HG03565 (cell line): ENCODE measurements at regions not wholly inside any gene's neighbourhood (a gene's known extent, or its start where the extent isn't known, plus 50 kb on each side); places are given as distances from the start of the nearest gene placed in this dataset.
A peak's percentile ranks its signal among the peaks of the same experiment; 100 is the strongest.

Experiments
- ATAC-seq: cut with Tn5 transposase; IDR thresholded peaks from one replicate; pipeline ENCODE4 v1.9.1; 2021; ENCODE audit warnings: mild to moderate bottlenecking, moderate library complexity; ENCODE audit not compliant: unreplicated experiment

- ATAC-seq = no peak
Observed at GRCh38 chr17:72254808-72255449, 134.1 kb downstream of the SOX9 start.

- no peak for ATAC-seq
Observed at GRCh38 chr17:72255481-72255880, 134.7 kb downstream of the SOX9 start.

- no peak for ATAC-seq
Observed at GRCh38 chr17:72258711-72259110, 137.9 kb downstream of the SOX9 start.

GRCh38 chr17:72259922-72260321 lies 139.1 kb downstream of the SOX9 start:
- ATAC-seq = no peak

- ATAC-seq = no peak
Observed at GRCh38 chr17:72262766-72263165, 141.9 kb downstream of the SOX9 start.

GRCh38 chr17:72264682-72265405 lies 144.0 kb downstream of the SOX9 start:
- ATAC-seq = peak; percentile 54

DNA sequence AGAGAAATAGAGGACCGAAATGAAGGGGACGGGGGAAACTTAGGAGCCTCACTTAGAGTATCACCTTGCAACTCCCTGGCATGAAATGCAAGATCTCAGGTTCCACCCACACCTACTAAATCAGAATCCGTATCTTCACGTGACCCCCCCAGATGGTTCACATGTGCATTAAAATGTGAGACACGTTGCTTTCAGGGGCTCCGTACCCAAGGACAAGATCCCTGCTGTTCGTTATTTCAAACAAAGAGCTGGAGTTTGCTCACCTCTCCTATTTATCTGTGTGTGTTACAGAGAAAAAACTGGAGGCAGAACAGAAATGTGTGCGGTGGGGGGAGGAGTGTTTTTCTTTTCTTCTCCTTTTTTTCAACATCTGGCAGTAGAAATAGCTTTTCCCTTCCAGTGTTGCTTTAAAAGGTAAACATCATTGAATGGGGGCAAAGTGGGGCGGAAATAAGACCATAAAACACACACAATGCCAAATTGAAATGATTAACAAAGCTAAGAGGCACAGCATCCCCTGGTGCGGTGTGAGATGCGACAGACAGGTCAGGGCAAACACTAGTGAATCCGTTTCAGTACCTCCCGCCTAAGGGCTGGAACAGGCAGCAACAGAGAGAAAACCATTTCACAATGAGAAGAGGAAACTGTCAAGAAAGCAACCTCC lies 145.4 kb downstream of the SOX9 start:
- ATAC-seq = no peak

GRCh38 chr17:72267601-72268000 lies 146.8 kb downstream of the SOX9 start:
- ATAC-seq = no peak

- ATAC-seq = no peak
Observed at GRCh38 chr17:72268431-72268830, 147.6 kb downstream of the SOX9 start.

DNA sequence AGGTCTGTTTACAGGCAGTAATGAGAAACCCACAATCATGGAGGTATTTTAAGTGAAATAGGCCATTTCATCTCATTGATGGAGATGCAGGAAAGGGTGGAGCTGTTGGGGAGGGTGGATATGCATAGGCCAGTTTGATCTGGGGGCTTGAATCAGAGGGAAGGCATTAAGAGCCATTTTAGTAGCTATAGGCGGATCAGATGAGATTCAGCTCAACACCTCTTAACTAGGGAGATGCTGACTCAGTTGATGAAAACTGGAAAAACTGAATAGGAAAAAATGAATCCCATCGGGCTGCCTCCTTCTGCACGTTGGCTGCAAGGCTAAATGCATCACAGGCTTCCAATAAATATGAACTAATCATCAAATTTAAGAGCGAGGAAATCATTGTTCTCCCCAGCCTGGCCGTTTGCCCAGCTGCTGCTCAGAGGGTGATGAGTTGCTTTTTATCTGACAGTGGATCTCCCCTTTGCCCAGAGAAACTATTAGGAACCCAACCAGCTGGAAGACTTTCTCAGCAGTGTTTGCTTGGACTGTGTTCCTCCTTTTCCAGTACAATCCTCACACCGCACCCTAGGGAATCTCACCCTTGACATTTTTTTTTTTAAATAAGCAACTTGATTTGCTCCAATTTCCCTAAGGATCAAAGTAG lies 149.6 kb downstream of the SOX9 start:
- no peak for ATAC-seq

GRCh38 chr17:72271603-72272002 lies 150.8 kb downstream of the SOX9 start:
- no peak for ATAC-seq

DNA sequence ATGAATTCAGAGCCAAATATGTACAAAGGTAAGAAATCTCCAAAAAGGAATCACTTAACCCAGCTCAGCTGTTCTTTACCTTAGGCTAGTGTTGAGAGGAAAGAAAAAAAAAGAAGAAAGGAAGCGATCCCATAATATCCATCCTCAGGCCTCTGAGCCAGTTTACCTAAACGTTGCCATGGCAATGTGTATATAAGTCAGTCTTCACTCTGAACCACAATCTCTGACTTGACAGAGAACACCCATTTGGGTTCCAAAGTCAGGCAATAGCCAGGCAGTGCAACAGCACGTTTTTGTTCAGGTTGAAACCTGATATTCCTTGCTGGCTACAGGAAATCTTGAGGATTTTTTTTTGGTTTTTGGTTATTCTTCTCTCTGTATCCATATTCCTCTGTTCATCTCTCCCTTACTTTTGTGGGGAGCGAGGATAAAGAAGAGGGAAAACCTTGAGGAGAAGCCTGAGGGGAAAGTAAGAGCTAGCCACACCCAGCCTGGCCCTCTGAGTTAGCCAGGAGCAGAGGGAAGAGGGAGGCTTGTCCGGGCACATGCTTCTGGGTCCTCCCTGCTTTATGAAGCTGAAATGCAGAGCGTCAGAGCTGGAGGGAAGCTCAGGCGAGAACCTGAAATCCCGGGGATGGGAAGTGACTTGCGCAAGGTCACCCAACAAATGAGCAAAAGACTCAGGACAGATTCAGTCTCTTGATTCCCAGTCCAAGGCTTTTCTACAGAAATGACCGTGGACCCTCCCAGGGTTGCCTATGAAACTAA lies 152.7 kb downstream of the SOX9 start:
- no peak for ATAC-seq

DNA sequence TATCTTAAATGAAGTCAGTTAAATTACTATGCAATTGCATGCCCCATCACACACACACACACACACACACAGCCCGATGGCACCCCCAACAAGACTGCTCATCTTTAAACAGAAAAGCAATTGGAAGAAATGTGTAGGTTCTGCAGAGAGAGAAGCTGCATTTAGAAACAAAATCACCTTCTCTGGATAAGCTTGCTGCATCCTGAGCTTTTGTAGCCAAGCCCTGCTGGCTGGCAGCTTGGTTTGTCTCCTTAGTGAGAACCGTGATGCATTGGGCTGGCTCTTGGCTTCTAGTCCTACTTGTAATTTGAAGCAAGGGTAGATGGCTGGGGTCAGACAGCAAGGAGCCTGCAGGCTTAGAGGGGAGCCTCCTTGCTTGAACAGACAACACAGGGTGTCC lies 153.8 kb downstream of the SOX9 start:
- no peak for ATAC-seq

- no peak for ATAC-seq
Observed at GRCh38 chr17:72280881-72281280, 160.1 kb downstream of the SOX9 start.

- no peak for ATAC-seq
Observed at GRCh38 chr17:72282439-72283029, 161.7 kb downstream of the SOX9 start.

DNA sequence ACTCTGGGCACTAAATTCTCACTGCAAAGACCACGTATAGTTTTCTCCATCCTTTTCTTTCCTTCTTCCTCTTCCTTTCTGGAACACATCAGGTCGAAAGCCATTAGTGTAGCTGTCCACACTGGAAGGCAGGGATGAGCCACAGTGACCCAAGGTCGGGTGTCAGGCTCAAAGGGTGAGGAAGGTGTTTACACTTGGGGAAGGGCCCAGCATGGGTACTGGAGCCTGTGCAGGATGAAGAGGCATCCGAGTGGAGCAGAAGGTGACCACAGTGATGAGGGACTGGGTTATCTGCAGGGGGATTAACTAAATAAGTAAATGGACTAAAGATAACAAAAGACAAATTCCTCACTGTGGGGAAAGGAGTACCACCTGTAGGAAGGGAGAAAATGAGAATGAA lies 164.0 kb downstream of the SOX9 start:
- no peak for ATAC-seq

DNA sequence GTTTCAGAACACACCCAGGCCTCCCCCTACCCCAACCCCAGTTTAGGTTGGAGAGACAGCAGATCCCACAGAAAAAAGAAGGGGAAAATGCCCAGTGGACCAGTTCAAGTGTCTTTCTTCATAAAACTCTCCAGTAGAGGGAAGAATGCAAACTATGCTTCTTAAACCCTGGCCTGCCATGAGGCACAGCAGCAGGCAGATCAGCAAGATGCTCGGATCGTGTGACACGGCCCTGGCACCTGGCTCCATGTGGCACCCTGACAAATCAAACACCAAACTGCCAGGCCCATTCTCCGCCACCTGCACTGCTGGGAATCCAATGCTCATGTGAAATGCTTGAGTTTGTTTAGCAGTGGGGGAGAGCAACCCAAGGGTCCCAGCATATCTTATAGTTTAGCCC lies 166.8 kb downstream of the SOX9 start:
- no peak for ATAC-seq

DNA sequence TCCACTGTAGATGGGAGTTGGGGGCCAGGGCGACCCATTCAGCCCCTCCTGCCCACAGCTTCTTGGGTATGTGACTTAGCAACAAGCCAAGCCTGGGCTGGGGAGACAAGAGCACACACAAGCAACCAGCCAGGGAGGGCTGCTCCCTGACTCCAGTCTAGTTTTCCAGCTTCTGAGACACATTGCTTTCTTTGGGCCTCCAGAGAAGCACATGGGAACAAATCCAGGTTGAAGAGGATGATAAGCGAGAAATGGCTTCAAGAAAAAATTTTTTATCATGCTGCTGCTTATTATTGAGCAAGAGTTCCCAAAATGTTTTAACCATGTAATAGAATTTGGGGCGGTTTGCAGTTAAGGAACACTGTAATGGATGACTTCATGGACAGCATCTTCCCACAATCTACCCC lies 173.7 kb downstream of the SOX9 start:
- no peak for ATAC-seq

DNA sequence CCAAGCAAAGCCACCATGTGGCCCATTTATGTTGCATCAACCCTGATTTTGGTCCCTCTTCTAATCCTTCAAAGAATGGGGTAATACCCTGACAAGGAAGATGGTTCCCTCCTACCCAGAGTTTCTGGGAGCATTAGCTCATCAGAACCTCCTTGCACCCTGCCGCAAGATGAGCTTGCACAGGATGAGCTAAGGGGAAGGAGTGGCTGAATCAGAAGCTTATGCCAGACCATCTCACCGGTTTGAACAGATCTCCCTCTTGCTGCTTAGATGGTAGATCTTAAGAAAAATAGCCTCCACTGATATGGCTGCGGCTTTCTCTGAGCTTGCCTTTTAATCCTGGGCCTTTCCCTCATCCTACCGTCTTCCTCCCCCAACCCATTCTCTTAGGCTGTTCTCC lies 175.1 kb downstream of the SOX9 start:
- no peak for ATAC-seq

DNA sequence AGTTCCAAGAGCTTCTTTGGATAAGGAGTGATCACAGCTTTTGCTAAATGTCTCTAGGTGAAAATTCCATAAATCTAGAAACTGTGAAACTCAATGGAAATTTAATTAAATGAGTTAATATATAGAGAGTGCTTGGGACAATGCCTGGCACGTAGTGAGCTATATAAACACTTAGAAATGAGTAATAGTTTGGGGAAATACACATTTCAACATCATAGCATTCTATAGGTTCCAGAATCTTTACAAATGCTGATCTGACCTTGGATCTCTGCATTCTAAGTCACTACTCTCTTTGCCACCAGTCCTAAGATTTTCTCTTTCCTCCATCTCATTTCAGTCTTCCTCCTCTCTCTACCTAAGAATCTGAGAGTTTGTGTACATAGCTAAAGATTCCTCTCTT lies 175.6 kb downstream of the SOX9 start:
- no peak for ATAC-seq
